ENCODE measurements at regions not wholly inside any gene's neighbourhood (a gene's known extent, or its start where the extent isn't known, plus 50 kb on each side); places are given as distances from the start of the nearest gene placed in this dataset.
"Not testable (repeated sequence)": the region's sequence is repeated elsewhere in the genome, so short reads cannot be mapped to it uniquely, and the experiment has no call there.

- Histone ChIP-seq H3K4me3 (ENCODE audit: low read depth, low read length) (no peak overlapping the region), H3K27me3 (ENCODE audit: control insufficient read depth, insufficient read depth, low read length) (peaks cover 5% of the 10 kb centered on the region), H3K36me3 (ENCODE audit: control insufficient read depth, insufficient read depth, low read length) (no peaks in the 10 kb centered on the region)
- TF ChIP-seq CTCF (IDR thresholded peaks at IDR 0.05; ENCODE audit: insufficient read depth, low read length, poor library complexity, severe bottlenecking), result no peak
- no peak for DNase-seq (ENCODE audit: low read depth)
Observed at GRCh38 chr22:23498811-23499798, 81.0 kb downstream of the IGLL1 start.

GRCh38 chr22:23497889-23498288, 82.2 kb downstream of the IGLL1 start:
- H3K4me3 ChIP-seq (ENCODE audit: low read depth, low read length); H3K36me3 ChIP-seq (ENCODE audit: control insufficient read depth, insufficient read depth, low read length); H3K27me3 ChIP-seq (ENCODE audit: control insufficient read depth, insufficient read depth, low read length); DNase-seq (ENCODE audit: low read depth): not testable (repeated sequence)

- Histone ChIP-seq H3K4me3 (ENCODE audit: low read depth, low read length) (no peak overlapping the region), H3K27me3 (ENCODE audit: control insufficient read depth, insufficient read depth, low read length) (peaks cover 5% of the 10 kb centered on the region), H3K36me3 (ENCODE audit: control insufficient read depth, insufficient read depth, low read length) (no peaks in the 10 kb centered on the region)
- no peak for TF ChIP-seq CTCF (IDR thresholded peaks at IDR 0.05; ENCODE audit: insufficient read depth, low read length, poor library complexity, severe bottlenecking)
- no peak for DNase-seq (ENCODE audit: low read depth)
Observed at GRCh38 chr22:23497016-23497885, 82.8 kb downstream of the IGLL1 start.

- no peak for DNase-seq (ENCODE audit: low read depth)
- peaks cover 5% of the 10 kb centered on the region for H3K27me3 ChIP-seq (ENCODE audit: control insufficient read depth, insufficient read depth, low read length)
- no peak for TF ChIP-seq CTCF (IDR thresholded peaks at IDR 0.05; ENCODE audit: insufficient read depth, low read length, poor library complexity, severe bottlenecking)
- H3K36me3 ChIP-seq (ENCODE audit: control insufficient read depth, insufficient read depth, low read length), result no peaks in the 10 kb centered on the region
- H3K4me3 ChIP-seq (ENCODE audit: low read depth, low read length), result no peak overlapping the region
Observed at GRCh38 chr22:23496445-23496833, 83.7 kb downstream of the IGLL1 start.

- DNase-seq (ENCODE audit: low read depth), result no peak
- Histone ChIP-seq H3K4me3 (ENCODE audit: low read depth, low read length) (no peak overlapping the region), H3K36me3 (ENCODE audit: control insufficient read depth, insufficient read depth, low read length) (no peaks in the 10 kb centered on the region), H3K27me3 (ENCODE audit: control insufficient read depth, insufficient read depth, low read length) (peaks cover 5% of the 10 kb centered on the region)
- TF ChIP-seq CTCF (IDR thresholded peaks at IDR 0.05; ENCODE audit: insufficient read depth, low read length, poor library complexity, severe bottlenecking), result no peak
Observed at GRCh38 chr22:23495614-23496444, 84.3 kb downstream of the IGLL1 start.

Measured in kidney epithelial cell (primary cell).